ENCODE measurements at regions not wholly inside any gene's neighbourhood (a gene's known extent, or its start where the extent isn't known, plus 50 kb on each side); places are given as distances from the start of the nearest gene placed in this dataset.

GRCh38 chr2:184540246-184540789, 58.0 kb upstream of the ZNF804A start:
- H3K9ac ChIP-seq (ENCODE audit: control insufficient read depth, extremely low read depth, insufficient read depth, low read length): no peak overlapping the region
- H3K27ac ChIP-seq (ENCODE audit: control insufficient read depth, insufficient read depth, low read length): no peak overlapping the region
- TF ChIP-seq CTCF (optimal IDR thresholded peaks at IDR 0.05 in 1 of 3, IDR thresholded peaks at IDR 0.05 in 1 of 3, conservative IDR thresholded peaks at IDR 0.05 in 1 of 3; ENCODE audit: extremely low read depth in 1 of 3, insufficient read depth in 2 of 3, low read length in 3 of 3): no peak
- TF ChIP-seq EZH2 (IDR thresholded peaks at IDR 0.05; ENCODE audit: low read length): no peak
- no peaks in the 10 kb centered on the region for H3K4me1 ChIP-seq (ENCODE audit: control insufficient read depth, extremely low read depth, insufficient read depth, low read length)
- H3K9me1 ChIP-seq (ENCODE audit: control insufficient read depth, extremely low read depth, insufficient read depth, low read length): no peaks in the 10 kb centered on the region
- no peaks in the 10 kb centered on the region for H3K27me3 ChIP-seq (ENCODE audit: control insufficient read depth, extremely low read depth, insufficient read depth, low read length)
- no peak overlapping the region for H3K4me2 ChIP-seq (ENCODE audit: control insufficient read depth, extremely low read depth, insufficient read depth, low read depth, low read length)
- dilution Hi-C loops (cut with MboI; ENCODE audit: extremely low pct_ligation_motif_present, low sequenced_read_pairs): no loop called here
- no peaks in the 10 kb centered on the region for H4K20me1 ChIP-seq (ENCODE audit: control insufficient read depth, extremely low read depth, insufficient read depth, low read length)
- H3K79me2 ChIP-seq (ENCODE audit: control insufficient read depth, insufficient read depth, low read length): no peaks in the 10 kb centered on the region
- H2AFZ ChIP-seq (ENCODE audit: control insufficient read depth, low read length): no peak overlapping the region
- no peak for FAIRE-seq
- H3K36me3 ChIP-seq (ENCODE audit: control insufficient read depth in 2 of 2, extremely low read depth in 1 of 2, insufficient read depth in 2 of 2, low read length in 2 of 2): no peaks in the 10 kb centered on the region
- H3K9me3 ChIP-seq (ENCODE audit: control insufficient read depth, low read depth, low read length): no peaks in the 10 kb centered on the region
- DNase-seq (ENCODE audit: low read depth, low spot score): no peak
- no peak overlapping the region for H3K4me3 ChIP-seq (ENCODE audit: control insufficient read depth in 2 of 3, extremely low read depth in 1 of 3, insufficient read depth in 2 of 3, low read depth in 1 of 3, low read length in 3 of 3)

GRCh38 chr2:184541591-184541990, 56.7 kb upstream of the ZNF804A start:
- H3K4me1 ChIP-seq (ENCODE audit: control insufficient read depth, extremely low read depth, insufficient read depth, low read length): no peaks in the 10 kb centered on the region
- no peaks in the 10 kb centered on the region for H3K79me2 ChIP-seq (ENCODE audit: control insufficient read depth, insufficient read depth, low read length)
- no peak overlapping the region for H3K27ac ChIP-seq (ENCODE audit: control insufficient read depth, insufficient read depth, low read length)
- no peak overlapping the region for H3K4me3 ChIP-seq (ENCODE audit: control insufficient read depth in 2 of 3, extremely low read depth in 1 of 3, insufficient read depth in 2 of 3, low read depth in 1 of 3, low read length in 3 of 3)
- DNase-seq (ENCODE audit: low read depth, low spot score): no peak
- no peaks in the 10 kb centered on the region for H3K36me3 ChIP-seq (ENCODE audit: control insufficient read depth in 2 of 2, extremely low read depth in 1 of 2, insufficient read depth in 2 of 2, low read length in 2 of 2)
- H3K27me3 ChIP-seq (ENCODE audit: control insufficient read depth, extremely low read depth, insufficient read depth, low read length): no peaks in the 10 kb centered on the region
- dilution Hi-C loops (cut with MboI; ENCODE audit: extremely low pct_ligation_motif_present, low sequenced_read_pairs): no loop called here
- no peak overlapping the region for H3K4me2 ChIP-seq (ENCODE audit: control insufficient read depth, extremely low read depth, insufficient read depth, low read depth, low read length)
- no peak overlapping the region for H3K9ac ChIP-seq (ENCODE audit: control insufficient read depth, extremely low read depth, insufficient read depth, low read length)
- no peaks in the 10 kb centered on the region for H3K9me3 ChIP-seq (ENCODE audit: control insufficient read depth, low read depth, low read length)
- H4K20me1 ChIP-seq (ENCODE audit: control insufficient read depth, extremely low read depth, insufficient read depth, low read length): no peaks in the 10 kb centered on the region
- no peak for FAIRE-seq
- TF ChIP-seq EZH2 (IDR thresholded peaks at IDR 0.05; ENCODE audit: low read length) (no peak), CTCF (optimal IDR thresholded peaks at IDR 0.05 in 1 of 3, IDR thresholded peaks at IDR 0.05 in 1 of 3, conservative IDR thresholded peaks at IDR 0.05 in 1 of 3; ENCODE audit: extremely low read depth in 1 of 3, insufficient read depth in 2 of 3, low read length in 3 of 3) (no peak)
- H2AFZ ChIP-seq (ENCODE audit: control insufficient read depth, low read length): no peak overlapping the region
- H3K9me1 ChIP-seq (ENCODE audit: control insufficient read depth, extremely low read depth, insufficient read depth, low read length): no peaks in the 10 kb centered on the region

Data from keratinocyte (primary cell).